SK-N-SH treated with all-trans-retinoic acid at 6 μM for 48 hours (cell line): ENCODE measurements at regions not wholly inside any gene's neighbourhood (a gene's known extent, or its start where the extent isn't known, plus 50 kb on each side); places are given as distances from the start of the nearest gene placed in this dataset.
"Not testable (repeated sequence)": the region's sequence is repeated elsewhere in the genome, so short reads cannot be mapped to it uniquely, and the experiment has no call there.

Source experiments
- ARNTL ChIP-seq: fragments of 450-650 bp; formaldehyde crosslinking; IDR thresholded peaks from 2 replicates; pipeline ENCODE4 v1.5.0; 2020; ENCODE audit warnings: low read depth, mild to moderate bottlenecking, moderate library complexity, borderline replicate concordance
- BACH2 ChIP-seq: fragments of 250-450 bp; sonication (Bioruptor Pico); IDR thresholded peaks from 2 replicates; pipeline ENCODE4 v1.9.0; 2021; ENCODE audit warnings: mild to moderate bottlenecking, borderline replicate concordance
- CSRNP3 ChIP-seq: fragments of 250-450 bp; sonication (Bioruptor Pico); IDR thresholded peaks from 2 replicates; pipeline ENCODE4 v1.5.1; 2021; ENCODE audit warnings: mild to moderate bottlenecking, moderate library complexity
- GLIS3 ChIP-seq: fragments of 250-450 bp; sonication (Bioruptor Pico); IDR thresholded peaks from 2 replicates; pipeline ENCODE4 v1.5.0; 2020; ENCODE audit warnings: mild to moderate bottlenecking, moderate library complexity
- ISL1 ChIP-seq: fragments of 250-450 bp; sonication (Bioruptor Pico); IDR thresholded peaks from 2 replicates; pipeline ENCODE4 v2.1.2; 2022; ENCODE audit warnings: mild to moderate bottlenecking, moderate library complexity
- PATZ1 ChIP-seq: fragments of 250-450 bp; sonication (Bioruptor Pico); IDR thresholded peaks from 2 replicates; pipeline ENCODE4 v1.8.0; 2020; ENCODE audit warnings: mild to moderate bottlenecking, moderate library complexity, borderline replicate concordance
- POU6F1 ChIP-seq: fragments of 250-450 bp; sonication (Bioruptor Pico); IDR thresholded peaks from 2 replicates; pipeline ENCODE4 v1.8.0; 2021; ENCODE audit warnings: low read depth, mild to moderate bottlenecking, moderate library complexity, borderline replicate concordance
- PPARA ChIP-seq: fragments of 250-450 bp; sonication (Bioruptor Pico); IDR thresholded peaks from 2 replicates; pipeline ENCODE4 v1.5.0; 2020; ENCODE audit warnings: mild to moderate bottlenecking, borderline replicate concordance
- RARB ChIP-seq: fragments of 250-450 bp; sonication (Bioruptor Pico); IDR thresholded peaks from 2 replicates; pipeline ENCODE4 v1.8.0; 2021; ENCODE audit warnings: mild to moderate bottlenecking, moderate library complexity
- TCF4 ChIP-seq: fragments of 250-450 bp; sonication (Bioruptor Pico); IDR thresholded peaks from 2 replicates; pipeline ENCODE4 v1.8.0; 2021; ENCODE audit warnings: mild to moderate bottlenecking, moderate library complexity, borderline replicate concordance
- ZFP30 ChIP-seq: fragments of 450-650 bp; formaldehyde crosslinking; IDR thresholded peaks from 2 replicates; pipeline ENCODE4 v1.5.0; 2022; ENCODE audit warnings: mild to moderate bottlenecking, moderate library complexity
- ZNF8 ChIP-seq: fragments of 450-650 bp; formaldehyde crosslinking; IDR thresholded peaks from 2 replicates; pipeline ENCODE4 v1.5.0; 2020; ENCODE audit warnings: mild to moderate bottlenecking, moderate library complexity

GRCh38 chr10:109633017-109633416 is 290.3 kb downstream of the XPNPEP1 start:
- TF ChIP-seq ZFP30 (CRISPR knock-in tag); TCF4 (CRISPR knock-in tag); PATZ1 (CRISPR knock-in tag); GLIS3 (CRISPR knock-in tag); CSRNP3; BACH2 (CRISPR knock-in tag); ISL1 (CRISPR knock-in tag); PPARA (CRISPR knock-in tag); RARB; ZNF8 (CRISPR knock-in tag); POU6F1 (CRISPR knock-in tag); ARNTL (CRISPR knock-in tag): not testable (repeated sequence)
